ENCODE measurements at regions not wholly inside any gene's neighbourhood (a gene's known extent, or its start where the extent isn't known, plus 50 kb on each side); places are given as distances from the start of the nearest gene placed in this dataset.

GRCh38 chr5:115402092-115402491 lies 105.6 kb upstream of the CCDC112 start:
- intact Hi-C loops (cut with DNase I), result no loop called here
- H3K36me3 ChIP-seq (ENCODE audit: insufficient read depth in 1 of 2, low read depth in 1 of 2), result no peaks in the 10 kb centered on the region
- no peak overlapping the region for H3K27ac ChIP-seq
- H3K9me3 ChIP-seq, result no peaks in the 10 kb centered on the region
- TF ChIP-seq CTCF (IDR thresholded peaks at IDR 0.05), result no peak
- 58 to 64% (median 60%) methylated on average over 4 of the region's 4 CpGs for WGBS, 3 donors
- no peak overlapping the region for H3K4me3 ChIP-seq
- DNase-seq (no peak), ATAC-seq (no peak)
- no peaks in the 10 kb centered on the region for H3K27me3 ChIP-seq (ENCODE audit: insufficient read depth in 3 of 3, low read length in 2 of 3)
- H3K4me1 ChIP-seq, result no peaks in the 10 kb centered on the region

GRCh38 chr5:115398719-115399118 lies 102.3 kb upstream of the CCDC112 start:
- Histone ChIP-seq H3K27ac (no peak overlapping the region), H3K36me3 (ENCODE audit: insufficient read depth in 1 of 2, low read depth in 1 of 2) (no peaks in the 10 kb centered on the region), H3K4me1 (no peaks in the 10 kb centered on the region), H3K4me3 (no peak overlapping the region), H3K27me3 (ENCODE audit: insufficient read depth in 3 of 3, low read length in 2 of 3) (no peaks in the 10 kb centered on the region), H3K9me3 (no peaks in the 10 kb centered on the region)
- 91 to 94% (median 92%) methylated on average over 1 of the region's 1 CpG for WGBS, 3 donors
- no peak for DNase-seq
- no peak for ATAC-seq
- TF ChIP-seq CTCF (IDR thresholded peaks at IDR 0.05), result no peak
- intact Hi-C loops (cut with DNase I), result no loop called here

- intact Hi-C loops (cut with DNase I), result no loop called here
- Histone ChIP-seq H3K27me3 (ENCODE audit: insufficient read depth in 3 of 3, low read length in 2 of 3) (no peaks in the 10 kb centered on the region), H3K36me3 (ENCODE audit: insufficient read depth in 1 of 2, low read depth in 1 of 2) (no peaks in the 10 kb centered on the region), H3K4me3 (no peak overlapping the region), H3K9me3 (no peaks in the 10 kb centered on the region), H3K27ac (no peak overlapping the region), H3K4me1 (peaks cover 7% of the 10 kb centered on the region)
- 78 to 89% (median 83%) methylated on average over 2 of the region's 2 CpGs for WGBS, 3 donors
- no peak for TF ChIP-seq CTCF (IDR thresholded peaks at IDR 0.05)
- no peak for ATAC-seq
- DNase-seq, result no peak
Observed at GRCh38 chr5:115396688-115397087, 100.2 kb upstream of the CCDC112 start.

- Histone ChIP-seq H3K27me3 (ENCODE audit: insufficient read depth in 3 of 3, low read length in 2 of 3) (no peaks in the 10 kb centered on the region), H3K4me3 (no peak overlapping the region)
- 64 to 78% (median 72%) methylated on average over 2 of the region's 2 CpGs for WGBS, 3 donors
Observed at GRCh38 chr5:115396081-115396480, 99.6 kb upstream of the CCDC112 start.

More at GRCh38 chr5:115396081-115396480, 99.6 kb upstream of the CCDC112 start:
- no peak overlapping the region for H3K27ac ChIP-seq
- TF ChIP-seq CTCF (IDR thresholded peaks at IDR 0.05), result no peak
- intact Hi-C loops (cut with DNase I), result no loop called here
- no peaks in the 10 kb centered on the region for H3K9me3 ChIP-seq
- H3K36me3 ChIP-seq (ENCODE audit: insufficient read depth in 1 of 2, low read depth in 1 of 2), result no peaks in the 10 kb centered on the region
- peaks cover 7% of the 10 kb centered on the region for H3K4me1 ChIP-seq
- ATAC-seq, result no peak
- DNase-seq, result no peak

All from psoas muscle (tissue), 7 donors.